ENCODE measurements at regions not wholly inside any gene's neighbourhood (a gene's known extent, or its start where the extent isn't known, plus 50 kb on each side); places are given as distances from the start of the nearest gene placed in this dataset.

GRCh38 chr9:86660146-86660943 is 287.0 kb downstream of the GAS1 start:
- peak; percentile 97 for DNase-seq (ENCODE audit: low read depth)

DNA sequence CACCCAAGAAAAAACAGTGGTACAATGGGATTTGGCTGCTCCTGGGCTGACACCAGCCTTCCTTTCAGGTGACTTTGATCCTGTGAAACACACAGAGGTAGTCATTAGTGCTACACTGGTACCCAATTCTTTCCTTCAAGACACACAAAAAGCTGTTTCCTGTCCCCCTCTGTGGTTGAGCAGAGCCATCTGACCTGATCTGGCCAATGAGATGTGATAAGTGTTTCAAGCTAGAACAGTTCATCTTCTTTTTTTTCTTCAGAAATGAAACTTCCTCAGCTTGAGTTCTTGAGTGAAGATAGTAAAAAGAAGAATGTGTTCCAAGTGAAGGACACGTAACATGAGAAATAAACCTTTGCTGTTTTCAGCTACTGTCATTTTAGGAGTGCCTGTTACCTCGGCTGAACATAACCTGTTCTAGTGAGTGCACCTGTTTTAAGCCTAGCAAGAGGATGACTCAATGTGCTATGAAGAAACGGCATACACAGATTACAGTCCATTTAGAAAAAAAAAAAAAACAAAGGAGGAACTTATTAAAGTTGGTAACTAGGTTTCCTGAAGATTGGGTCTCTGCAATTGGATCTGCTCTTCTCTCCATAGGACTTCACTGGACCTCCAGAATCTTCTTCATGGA is 287.8 kb downstream of the GAS1 start:
- DNase-seq (ENCODE audit: low read depth) = peak; percentile 59

GRCh38 chr9:86655147-86655546 is 292.2 kb downstream of the GAS1 start:
- peak; percentile 84 for DNase-seq (ENCODE audit: low read depth)

DNA sequence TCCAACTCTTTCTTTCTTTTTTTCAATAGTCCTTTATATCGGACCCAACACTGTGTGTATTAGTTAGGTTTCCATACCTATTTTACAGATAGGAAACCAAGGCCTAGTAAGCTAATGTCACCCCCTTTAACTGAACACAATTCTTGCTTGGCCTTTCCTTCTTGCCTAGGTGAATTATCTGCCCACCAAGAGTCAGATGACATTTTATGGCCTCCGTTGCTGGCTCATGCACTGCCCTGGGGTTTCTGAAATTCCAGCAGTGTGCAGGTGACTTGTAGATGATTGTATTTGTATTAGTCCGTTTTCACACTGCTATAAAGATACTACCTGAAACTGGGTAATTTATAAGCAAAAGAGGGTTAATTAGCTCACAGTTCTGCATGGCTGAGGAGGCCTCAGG is 293.8 kb downstream of the GAS1 start:
- no peak for DNase-seq (ENCODE audit: low read depth)

GRCh38 chr9:86652736-86653135 is 294.6 kb downstream of the GAS1 start:
- DNase-seq (ENCODE audit: low read depth) = peak; percentile 60

GRCh38 chr9:86649913-86650312 is 295.7 kb upstream of the TUT7 start:
- no peak for DNase-seq (ENCODE audit: low read depth)

DNA sequence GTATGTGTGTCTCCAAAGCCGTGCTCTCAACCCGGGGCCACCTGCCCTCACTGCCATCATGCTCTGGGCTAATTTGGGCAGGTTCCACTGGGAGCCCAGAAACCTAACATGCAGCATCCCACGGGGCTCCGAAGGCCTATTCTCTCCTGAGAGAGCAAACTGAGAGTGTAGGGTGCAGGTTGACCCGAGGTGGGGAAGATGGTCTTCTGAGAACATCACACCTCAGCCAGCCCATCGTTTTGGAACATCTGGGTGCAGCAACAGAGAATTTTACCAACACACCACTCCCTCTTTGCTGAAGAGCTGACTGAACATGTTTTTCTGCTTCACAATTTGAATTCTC is 294.6 kb upstream of the TUT7 start:
- DNase-seq (ENCODE audit: low read depth) = no peak

DNA sequence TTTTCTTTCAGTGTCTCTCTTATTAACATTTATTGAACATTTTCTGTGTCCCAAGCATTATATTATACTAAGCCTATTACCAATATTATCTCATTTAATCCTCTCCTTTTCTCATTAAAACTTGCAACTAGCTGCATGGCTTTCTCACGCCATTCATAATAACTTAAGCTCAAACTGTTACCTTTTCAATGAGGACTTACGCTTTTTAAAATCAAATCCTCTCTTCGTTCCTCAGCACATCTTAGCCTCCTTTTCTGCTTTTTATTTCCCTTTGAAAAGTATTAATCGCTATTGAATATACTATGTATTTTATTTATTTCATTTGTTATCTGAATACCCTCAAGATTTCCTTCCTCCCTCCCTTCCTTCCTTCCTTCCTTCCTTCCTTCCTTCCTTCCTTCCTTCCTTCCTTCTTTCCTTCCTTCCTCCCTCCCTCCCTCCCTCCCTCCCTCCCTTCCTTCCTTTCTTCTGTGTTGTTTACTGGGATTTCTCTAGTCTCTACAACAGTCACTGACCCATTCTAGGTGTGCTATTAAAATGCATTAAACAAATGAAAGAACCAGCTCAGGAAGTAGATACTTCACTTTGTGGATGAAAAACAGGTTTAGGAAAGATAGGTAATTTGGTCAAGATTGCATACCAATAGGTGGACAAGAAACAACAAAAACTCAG is 294.1 kb upstream of the TUT7 start:
- DNase-seq (ENCODE audit: low read depth) = no peak

DNA sequence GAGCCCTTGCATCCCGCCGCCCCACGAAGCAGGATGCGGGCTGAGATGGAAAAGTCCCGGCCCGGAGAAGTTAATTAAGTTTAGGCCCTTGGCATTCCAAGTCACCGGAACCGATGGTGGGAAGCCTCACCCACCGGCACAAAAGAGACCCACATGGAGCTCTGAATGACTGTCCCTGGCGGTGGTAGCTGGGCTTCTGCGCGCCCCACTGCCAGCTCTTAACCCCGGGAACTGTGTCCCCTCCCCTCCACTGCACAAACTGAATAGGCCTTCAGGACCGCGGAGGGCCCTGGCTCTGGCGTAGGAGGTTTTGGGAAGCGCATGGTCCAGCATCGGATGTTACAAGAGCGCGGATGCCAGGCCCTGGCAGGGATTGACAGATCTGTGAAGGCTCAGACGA is 291.1 kb upstream of the TUT7 start:
- DNase-seq (ENCODE audit: low read depth) = no peak

- DNase-seq (ENCODE audit: low read depth) = no peak
Measured at GRCh38 chr9:86644675-86645034, 290.4 kb upstream of the TUT7 start.

DNA sequence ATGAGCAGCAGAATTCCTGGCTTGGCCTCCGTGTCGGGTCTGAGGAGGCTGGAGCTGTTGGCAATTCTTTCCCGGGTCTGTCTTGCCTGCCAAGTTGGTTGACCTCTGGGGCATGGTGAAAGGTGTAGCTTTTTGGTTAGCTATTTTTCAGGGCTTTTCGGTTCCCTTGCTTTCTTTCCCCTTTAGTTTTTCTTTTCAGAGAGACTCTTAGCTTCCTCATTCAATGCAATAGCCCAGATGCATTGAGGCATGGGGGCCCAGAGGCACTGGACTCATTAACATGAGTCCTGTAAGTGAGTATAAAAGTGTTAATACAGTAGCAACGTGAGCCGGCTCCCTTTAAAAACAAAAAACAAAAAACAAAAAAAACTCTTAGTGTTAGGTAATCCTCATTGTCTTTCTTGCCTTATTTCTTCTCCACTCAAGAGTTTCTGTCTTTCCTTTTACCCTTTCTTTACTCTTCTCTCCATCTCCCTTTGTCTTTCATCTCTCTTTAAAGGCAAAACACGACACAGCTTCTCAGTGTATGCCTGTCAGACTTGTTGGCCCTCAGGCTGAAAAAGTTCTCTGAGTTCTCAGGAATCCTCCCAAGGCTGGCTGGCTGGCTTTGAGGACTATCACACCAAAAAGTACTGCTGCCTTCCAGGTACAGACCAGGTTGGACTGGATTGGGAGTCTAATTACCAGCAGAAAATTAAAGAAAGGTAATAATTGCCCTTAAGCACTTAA is 289.9 kb upstream of the TUT7 start:
- no peak for DNase-seq (ENCODE audit: low read depth)

DNA sequence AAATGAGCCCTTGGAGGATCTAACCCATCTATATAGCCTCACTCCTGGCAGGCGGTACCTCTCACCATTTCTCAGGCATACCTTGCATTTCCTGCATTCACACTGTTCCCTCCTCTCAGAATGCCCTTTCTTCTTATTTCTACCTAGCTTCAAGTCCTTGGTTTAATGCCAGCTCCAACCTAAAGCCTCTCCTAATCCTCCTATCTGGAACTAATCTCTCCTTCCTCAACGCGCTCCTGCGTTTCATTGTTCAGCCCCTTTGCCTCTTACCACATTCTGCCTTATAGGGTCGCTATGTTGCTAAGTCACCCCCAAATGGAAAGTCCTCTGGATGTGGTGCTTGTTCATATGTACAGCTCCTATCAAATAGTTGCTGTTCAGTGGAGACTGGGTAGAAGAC is 288.5 kb upstream of the TUT7 start:
- DNase-seq (ENCODE audit: low read depth) = no peak

DNA sequence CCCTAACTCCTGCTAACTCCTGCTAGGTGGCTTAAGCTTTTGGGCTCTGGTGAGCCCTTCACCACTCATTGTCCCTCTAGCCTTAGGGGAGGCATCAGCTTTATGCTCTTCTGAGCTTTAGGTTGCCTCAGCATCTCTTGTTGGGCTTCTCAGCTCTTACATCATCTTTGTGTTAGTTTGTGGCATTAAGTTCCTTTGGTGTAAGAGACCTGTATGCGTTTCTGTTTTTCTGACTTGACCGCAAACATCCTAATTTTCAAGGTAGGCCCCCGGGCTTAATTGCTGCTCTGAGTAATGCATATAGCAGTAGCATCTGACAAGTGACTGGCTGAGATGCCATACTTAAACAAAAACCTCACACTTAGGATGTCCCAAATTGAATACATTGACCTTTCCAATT is 287.8 kb upstream of the TUT7 start:
- no peak for DNase-seq (ENCODE audit: low read depth)

DNA sequence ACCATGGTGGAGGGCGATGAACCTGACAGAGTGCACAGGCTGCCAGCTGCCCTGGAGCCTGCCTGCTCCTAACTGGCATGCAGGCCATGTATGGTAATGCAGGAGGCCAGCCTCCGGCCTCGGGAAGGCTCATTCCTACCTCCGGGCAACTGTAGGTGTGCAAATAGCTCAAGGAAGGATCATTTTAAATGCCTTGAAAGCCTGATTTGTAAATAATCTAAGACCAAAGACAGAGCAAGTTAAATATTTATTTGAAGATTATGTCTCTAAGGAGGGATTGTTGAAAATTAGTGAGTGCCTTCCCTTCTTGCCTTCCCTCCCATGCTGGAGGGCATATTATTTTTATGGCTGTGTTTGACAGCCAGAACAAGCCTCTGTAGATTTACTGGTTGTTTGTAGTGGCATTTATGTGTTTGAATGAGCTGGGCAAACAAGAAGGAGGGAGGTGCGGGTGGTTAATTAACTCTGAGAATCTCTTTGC is 285.7 kb upstream of the TUT7 start:
- no peak for DNase-seq (ENCODE audit: low read depth)

DNA sequence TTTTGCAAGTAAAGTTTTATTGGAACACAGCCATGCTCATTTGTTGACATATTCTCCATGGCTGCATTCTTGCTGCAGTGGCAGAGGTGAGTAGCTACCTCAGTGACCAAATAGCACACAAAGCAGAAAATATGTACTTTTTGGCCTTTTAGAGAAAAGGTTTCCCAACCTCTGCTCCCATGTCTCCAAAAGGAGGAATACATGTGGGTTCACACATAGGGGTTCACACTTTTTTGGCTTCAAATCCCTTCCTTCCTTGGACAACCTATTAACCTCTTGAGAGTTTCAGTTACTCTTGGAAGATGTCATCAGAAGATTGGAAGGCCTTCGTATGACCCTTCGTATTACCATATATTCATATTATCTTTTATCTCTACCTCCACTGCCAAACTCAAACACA is 285.1 kb upstream of the TUT7 start:
- DNase-seq (ENCODE audit: low read depth) = no peak

DNA sequence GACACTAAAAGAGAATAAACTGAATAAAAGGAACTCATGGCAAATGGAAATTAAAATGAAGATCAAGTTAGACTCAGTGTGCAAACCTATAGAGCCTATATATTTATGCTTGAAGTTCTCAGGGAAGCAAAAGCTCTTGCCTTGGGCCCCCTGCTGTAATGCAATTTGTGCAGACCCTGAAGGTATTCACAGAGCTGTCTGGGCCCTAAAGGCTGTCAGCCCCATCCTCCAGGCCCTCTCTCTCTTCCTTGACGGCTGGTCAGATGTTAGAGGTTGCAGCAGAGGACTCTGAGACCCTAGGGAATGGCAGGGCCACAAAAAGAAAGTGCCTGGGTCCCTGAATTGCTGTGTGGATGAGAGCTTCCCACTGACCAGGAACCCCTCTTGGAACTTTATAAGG is 283.9 kb upstream of the TUT7 start:
- no peak for DNase-seq (ENCODE audit: low read depth)

DNA sequence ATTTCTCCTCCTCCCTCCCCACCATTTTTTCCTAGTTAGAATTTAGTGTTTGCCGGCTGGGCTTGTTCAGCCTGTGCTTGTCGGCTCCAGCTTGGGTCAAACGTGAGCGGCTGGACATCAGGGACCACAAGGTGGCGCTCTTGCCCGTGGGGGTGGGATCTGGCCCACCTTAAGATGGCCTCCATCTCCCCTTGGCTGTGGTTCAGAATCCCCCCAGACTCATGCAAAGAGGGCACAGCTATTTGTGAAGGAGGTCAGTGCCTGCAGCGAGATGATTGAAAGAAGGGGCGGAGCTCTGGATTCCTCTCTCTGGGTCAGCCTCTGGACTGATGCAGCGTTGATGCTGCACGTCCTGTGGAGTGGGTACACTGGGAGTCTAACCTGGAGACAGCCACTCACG is 283.3 kb upstream of the TUT7 start:
- peak; percentile 29 for DNase-seq (ENCODE audit: low read depth)

DNA sequence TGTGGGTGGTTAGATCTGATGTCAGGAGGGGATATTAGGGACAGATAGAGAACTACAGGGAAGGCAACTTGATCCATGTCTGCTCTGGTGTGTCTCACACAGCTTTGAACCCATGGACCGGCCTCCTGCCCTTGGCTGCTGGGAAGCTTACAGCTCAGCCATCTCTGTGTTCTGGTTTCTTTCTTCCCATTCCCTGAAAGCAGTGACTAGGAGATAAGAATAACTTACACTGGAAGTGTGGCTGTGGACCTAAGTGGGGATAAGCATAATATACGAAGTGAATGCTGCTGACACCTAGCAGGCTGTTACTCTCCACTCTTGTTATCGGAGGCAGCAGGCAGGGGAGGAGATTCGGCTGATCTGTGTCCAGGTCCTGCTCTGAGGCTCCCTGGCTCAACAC is 282.3 kb upstream of the TUT7 start:
- no peak for DNase-seq (ENCODE audit: low read depth)

GRCh38 chr9:86636038-86636437 is 281.8 kb upstream of the TUT7 start:
- no peak for DNase-seq (ENCODE audit: low read depth)

DNA sequence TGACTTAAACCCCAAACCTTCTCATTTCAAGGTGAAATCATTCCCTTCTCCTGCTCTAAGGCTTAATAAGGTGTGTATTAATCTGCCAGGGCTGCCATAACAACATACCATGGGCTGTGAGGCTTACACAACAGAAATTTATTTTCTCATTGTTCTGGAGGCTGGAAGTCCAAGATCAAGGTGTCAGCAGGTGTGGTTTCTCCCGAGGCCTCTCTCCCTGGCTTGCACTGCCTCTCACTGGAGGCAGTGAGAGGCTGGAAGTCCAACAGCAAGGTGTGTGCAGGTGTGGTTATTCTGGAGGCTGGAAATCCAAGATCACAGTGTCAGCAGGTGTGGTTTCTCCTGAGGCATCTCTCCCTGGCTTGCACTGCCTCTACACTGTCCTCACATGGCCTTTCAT is 280.3 kb upstream of the TUT7 start:
- no peak for DNase-seq (ENCODE audit: low read depth)

DNA sequence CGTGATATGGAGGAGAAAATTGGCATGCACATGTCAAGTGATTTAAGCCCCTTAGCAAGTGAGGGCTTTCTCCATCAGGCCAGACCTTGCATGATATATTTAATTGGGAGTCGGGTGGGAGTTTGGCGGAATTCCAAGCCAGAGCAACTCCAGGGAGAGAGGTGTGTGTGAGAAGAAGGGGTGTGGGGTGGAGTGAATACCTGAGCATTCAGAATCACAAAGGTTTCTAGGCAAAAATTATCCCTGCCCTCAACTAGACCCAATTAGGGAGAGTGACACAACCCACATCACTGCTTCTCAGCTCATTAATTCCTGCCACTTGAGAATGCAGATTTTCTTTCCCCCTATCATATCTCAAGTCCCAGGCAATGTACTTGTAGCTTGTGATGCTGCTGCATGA is 279.7 kb upstream of the TUT7 start:
- no peak for DNase-seq (ENCODE audit: low read depth)

DNA sequence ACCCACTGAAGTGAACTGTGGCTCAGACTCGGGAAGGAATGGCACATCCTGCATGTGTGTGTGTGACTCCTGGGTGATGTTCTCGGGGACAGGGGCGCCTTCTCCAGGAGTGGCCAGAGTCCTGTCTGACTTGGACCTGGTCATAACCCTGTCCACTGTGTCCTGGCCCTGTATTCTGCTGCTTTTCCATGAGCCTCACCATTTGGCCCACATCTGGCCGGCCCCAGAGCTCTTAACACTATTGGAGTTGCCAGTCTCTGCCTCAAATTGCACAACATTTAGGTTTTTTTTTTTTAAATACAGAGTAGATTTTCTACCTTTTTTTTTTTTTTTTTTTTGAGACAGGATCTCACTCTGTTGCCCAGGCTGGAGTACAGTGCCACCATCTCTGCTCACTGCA is 278.3 kb upstream of the TUT7 start:
- DNase-seq (ENCODE audit: low read depth) = no peak

Measured in LHCN-M2 (cell line).